HepG2 (cell line): ENCODE measurements at regions not wholly inside any gene's neighbourhood (a gene's known extent, or its start where the extent isn't known, plus 50 kb on each side); places are given as distances from the start of the nearest gene placed in this dataset.

Experiments used
- ARNT2 ChIP-seq: sonication (generic); formaldehyde crosslinking; IDR thresholded peaks from 2 replicates; pipeline ENCODE4 v1.8.0; 2022; ENCODE audit warnings: mild to moderate bottlenecking, low read depth, missing genetic modification reagents, moderate library complexity
- DNMT1 ChIP-seq: sonication (generic); formaldehyde crosslinking; IDR thresholded peaks from 2 replicates; pipeline ENCODE4 v1.5.1; 2020; ENCODE audit warnings: mild to moderate bottlenecking, missing genetic modification reagents
- POLR2A ChIP-seq, 2 experiments: IDR thresholded peaks; 2 replicates each; pipeline ENCODE4 v1.6.1; 2011; ENCODE audit warnings: low read depth in 2 of 2, low read length in 2 of 2, mild to moderate bottlenecking in 1 of 2, moderate library complexity in 1 of 2; ENCODE audit not compliant: insufficient read depth in 1 of 2
- ZBTB49 ChIP-seq: sonication (generic); formaldehyde crosslinking; IDR thresholded peaks from 2 replicates; pipeline ENCODE4 v1.4.0; 2020; ENCODE audit warnings: missing genetic modification reagents, borderline replicate concordance
- ZFP36L2 ChIP-seq: sonication (generic); formaldehyde crosslinking; IDR thresholded peaks from 2 replicates; pipeline ENCODE4 v1.4.0; 2020; ENCODE audit warnings: missing genetic modification reagents
- ZNF597 ChIP-seq: sonication (generic); formaldehyde crosslinking; IDR thresholded peaks from 2 replicates; pipeline ENCODE4 v1.5.0; 2020; ENCODE audit warnings: missing genetic modification reagents
- ZNF792 ChIP-seq: IDR thresholded peaks from 2 replicates; pipeline ENCODE4 v1.6.1; 2016

GRCh38 chr7:69539531-69539930 lies 58.7 kb upstream of the AUTS2 start:
- TF ChIP-seq ZFP36L2 (no peak), DNMT1 (CRISPR knock-in tag) (no peak), POLR2A (IDR thresholded peaks at IDR 0.05; ENCODE audit: insufficient read depth in 1 of 2, low read depth in 2 of 2, low read length in 2 of 2) (no peak), ZNF597 (CRISPR knock-in tag) (no peak), ARNT2 (no peak), ZNF792 (CRISPR knock-in tag) (no peak), ZBTB49 (CRISPR knock-in tag) (no peak)
